Stomach (tissue), 8 donors: ENCODE measurements at regions not wholly inside any gene's neighbourhood (a gene's known extent, or its start where the extent isn't known, plus 50 kb on each side); places are given as distances from the start of the nearest gene placed in this dataset.

Experiments
- DNase-seq, 2 donors: peaks; one replicate each; pipeline versions ENCODE4 v3.0.0 to v3.0.0-alpha.2; 2013 to 2019
- H3K27ac ChIP-seq, 5 donors: fragments of 200-600 bp in 4 of 5; sonication (generic) in 4 of 5; one replicate each; pipeline ENCODE4 v1.5.1; 2013 to 2019; ENCODE audit warnings: mild to moderate bottlenecking in 1 of 5, moderate library complexity in 1 of 5
- H3K27me3 ChIP-seq, 3 donors: fragments of 200-600 bp; sonication (generic); one replicate each; pipeline ENCODE4 v1.5.1; 2017 to 2019; ENCODE audit warnings: mixed run types in 1 of 3
- H3K36me3 ChIP-seq, 4 donors: fragments of 200-600 bp; sonication (generic); 1 replicate in 3 of 4; 2 replicates in 1 of 4; pipeline ENCODE4 v1.5.1; 2016 to 2019
- H3K4me1 ChIP-seq, 4 donors: fragments of 200-600 bp; sonication (generic); one replicate each; pipeline ENCODE4 v1.5.1; 2016 to 2019
- H3K4me3 ChIP-seq, 4 donors: fragments of 200-600 bp; sonication (generic) in 3 of 4; one replicate each; pipeline ENCODE4 v1.5.1; 2016 to 2019; ENCODE audit warnings: mild to moderate bottlenecking in 1 of 4
- H3K9me3 ChIP-seq, 4 donors: fragments of 200-600 bp; sonication (generic); one replicate each; pipeline ENCODE4 v1.5.1; 2016 to 2019
- EP300 ChIP-seq: sonication (generic); formaldehyde crosslinking; IDR thresholded peaks from one replicate; pipeline ENCODE4 v1.6.1; 2017; ENCODE audit warnings: antibody characterized with exemption
- POLR2A ChIP-seq, 4 donors: fragments of 450-650 bp; IDR thresholded peaks; one replicate each; pipeline ENCODE4 v1.6.1; 2016; ENCODE audit warnings: antibody characterized with exemption in 4 of 4, control low read depth in 2 of 4, mild to moderate bottlenecking in 1 of 4, moderate library complexity in 1 of 4
- POLR2AphosphoS5 ChIP-seq, 3 donors: sonication (generic); formaldehyde crosslinking; IDR thresholded peaks; one replicate each; pipeline ENCODE4 v1.6.1; 2016; ENCODE audit warnings: antibody characterized with exemption in 3 of 3
- WGBS, 5 donors: extraction: QIAGEN DNeasy Blood & Tissue Kit in 3 of 5; methylation state at CpG; one replicate each; pipeline versions ENCODE4 v1.1.5 to v1.1.7; 2013 to 2018; 5-methylcytosine and 5-hydroxymethylcytosine counted together
- intact Hi-C: fragments of 100-400 bp; cut with DNase I; formaldehyde crosslinking; loops from one replicate; pipeline ENCODE4 v1.15.1; 2023; ENCODE audit warnings: low total_unique reads
- TF ChIP-seq, protein P1 (sequence below), 7 experiments: fragments of 450-650 bp in 4 of 7; fragments of 200-600 bp in 3 of 7; sonication (generic) in 3 of 7; IDR thresholded peaks; one replicate each; pipeline ENCODE4 v1.5.1; 2016 to 2019; ENCODE audit warnings: antibody characterized with exemption in 7 of 7, control low read depth in 2 of 7, mild to moderate bottlenecking in 1 of 7
- donor health status: healthy with polysubstance abuse.
- donor health status: Bipolar disorder and iron deficiency.
- donor health status: healthy.

DNA sequence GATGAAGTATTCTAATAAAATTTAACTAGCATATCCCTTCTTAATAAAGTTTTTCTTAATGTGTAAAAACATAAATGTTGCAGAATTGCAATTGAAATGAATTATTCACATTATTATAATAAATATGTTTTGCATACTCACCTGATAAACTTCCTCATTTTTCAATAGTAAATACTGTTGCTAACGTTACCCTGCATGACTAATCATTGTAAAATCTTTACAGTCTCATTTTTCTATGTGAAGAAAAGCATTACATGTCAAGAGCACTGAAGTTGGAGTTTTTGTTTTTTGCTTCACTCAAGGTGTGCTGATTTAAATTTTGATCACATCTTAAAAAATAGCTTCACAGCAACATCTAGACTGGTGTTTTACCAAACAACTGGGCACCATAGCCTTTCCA is 157.2 kb upstream of the CDH18 start:
- no peak overlapping the region for H3K27ac ChIP-seq
- no peak overlapping the region for H3K4me3 ChIP-seq
- no peak for DNase-seq
- no peaks in the 10 kb centered on the region for H3K27me3 ChIP-seq
- 28 to 48% (median 38%) methylated on average over 1 of the region's 1 CpG for WGBS, 5 donors
- H3K9me3 ChIP-seq, result no peaks in the 10 kb centered on the region
- H3K36me3 ChIP-seq, result no peaks in the 10 kb centered on the region
- TF ChIP-seq POLR2AphosphoS5 (IDR thresholded peaks at IDR 0.05) (no peak), EP300 (no peak), POLR2A (IDR thresholded peaks at IDR 0.05) (no peak)
- TF ChIP-seq, protein P1, sequence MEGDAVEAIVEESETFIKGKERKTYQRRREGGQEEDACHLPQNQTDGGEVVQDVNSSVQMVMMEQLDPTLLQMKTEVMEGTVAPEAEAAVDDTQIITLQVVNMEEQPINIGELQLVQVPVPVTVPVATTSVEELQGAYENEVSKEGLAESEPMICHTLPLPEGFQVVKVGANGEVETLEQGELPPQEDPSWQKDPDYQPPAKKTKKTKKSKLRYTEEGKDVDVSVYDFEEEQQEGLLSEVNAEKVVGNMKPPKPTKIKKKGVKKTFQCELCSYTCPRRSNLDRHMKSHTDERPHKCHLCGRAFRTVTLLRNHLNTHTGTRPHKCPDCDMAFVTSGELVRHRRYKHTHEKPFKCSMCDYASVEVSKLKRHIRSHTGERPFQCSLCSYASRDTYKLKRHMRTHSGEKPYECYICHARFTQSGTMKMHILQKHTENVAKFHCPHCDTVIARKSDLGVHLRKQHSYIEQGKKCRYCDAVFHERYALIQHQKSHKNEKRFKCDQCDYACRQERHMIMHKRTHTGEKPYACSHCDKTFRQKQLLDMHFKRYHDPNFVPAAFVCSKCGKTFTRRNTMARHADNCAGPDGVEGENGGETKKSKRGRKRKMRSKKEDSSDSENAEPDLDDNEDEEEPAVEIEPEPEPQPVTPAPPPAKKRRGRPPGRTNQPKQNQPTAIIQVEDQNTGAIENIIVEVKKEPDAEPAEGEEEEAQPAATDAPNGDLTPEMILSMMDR (IDR thresholded peaks at IDR 0.05), result no peak
- intact Hi-C loops, result no loop called here
- no peaks in the 10 kb centered on the region for H3K4me1 ChIP-seq

DNA sequence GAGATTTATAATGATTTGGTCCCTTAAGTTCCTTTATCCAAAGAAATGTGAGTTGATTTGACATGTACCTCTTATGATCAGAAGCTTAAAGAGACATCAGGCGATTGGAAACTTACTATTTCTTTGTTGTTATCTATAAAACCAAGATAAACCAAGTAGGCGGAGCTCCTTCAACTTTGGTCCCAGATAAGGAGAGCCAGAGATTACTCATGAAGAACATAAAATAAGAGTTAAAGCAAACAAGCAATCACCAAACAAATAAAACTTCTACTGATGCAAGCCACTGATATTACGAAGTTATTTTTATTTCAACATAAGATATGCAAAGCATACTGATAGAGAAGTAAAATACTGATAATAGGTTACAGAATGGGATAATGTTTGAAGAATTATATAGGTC is 141.5 kb upstream of the CDH18 start:
- TF ChIP-seq EP300 (no peak), POLR2A (IDR thresholded peaks at IDR 0.05) (no peak), POLR2AphosphoS5 (IDR thresholded peaks at IDR 0.05) (no peak)
- TF ChIP-seq, protein P1 (IDR thresholded peaks at IDR 0.05), result no peak
- intact Hi-C loops, result no loop called here
- no peaks in the 10 kb centered on the region for H3K36me3 ChIP-seq
- no peaks in the 10 kb centered on the region for H3K4me1 ChIP-seq
- WGBS, 5 donors, result 29 to 49% (median 33%) methylated on average over 3 of the region's 3 CpGs
- DNase-seq, result peak in 1 of 2 donors; percentile 2
- no peak overlapping the region for H3K27ac ChIP-seq
- no peak overlapping the region for H3K4me3 ChIP-seq
- H3K27me3 ChIP-seq, result no peaks in the 10 kb centered on the region
- H3K9me3 ChIP-seq, result no peaks in the 10 kb centered on the region

DNA sequence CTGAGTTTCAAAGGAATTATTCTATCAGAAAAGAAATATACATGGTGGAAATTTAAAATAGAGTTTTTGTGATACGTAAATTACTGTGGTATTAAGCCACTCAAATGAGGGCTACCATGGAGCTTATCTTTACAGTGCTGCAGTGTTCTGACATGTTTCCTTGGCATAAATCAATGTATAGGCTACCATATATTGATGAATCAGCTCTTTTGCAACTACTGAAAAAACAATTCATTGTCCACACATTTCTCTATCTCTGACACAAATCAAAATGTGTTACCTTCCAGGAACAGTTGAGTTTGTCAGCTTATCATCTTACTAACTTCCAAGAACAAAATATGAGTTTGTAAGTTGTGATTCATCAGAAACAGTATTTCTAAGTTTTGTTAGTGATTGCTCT is 140.3 kb upstream of the CDH18 start:
- TF ChIP-seq POLR2AphosphoS5 (IDR thresholded peaks at IDR 0.05), result no peak
- TF ChIP-seq, protein P1 (IDR thresholded peaks at IDR 0.05), result no peak
- no peak for TF ChIP-seq EP300
- no peak for TF ChIP-seq POLR2A (IDR thresholded peaks at IDR 0.05)

DNA sequence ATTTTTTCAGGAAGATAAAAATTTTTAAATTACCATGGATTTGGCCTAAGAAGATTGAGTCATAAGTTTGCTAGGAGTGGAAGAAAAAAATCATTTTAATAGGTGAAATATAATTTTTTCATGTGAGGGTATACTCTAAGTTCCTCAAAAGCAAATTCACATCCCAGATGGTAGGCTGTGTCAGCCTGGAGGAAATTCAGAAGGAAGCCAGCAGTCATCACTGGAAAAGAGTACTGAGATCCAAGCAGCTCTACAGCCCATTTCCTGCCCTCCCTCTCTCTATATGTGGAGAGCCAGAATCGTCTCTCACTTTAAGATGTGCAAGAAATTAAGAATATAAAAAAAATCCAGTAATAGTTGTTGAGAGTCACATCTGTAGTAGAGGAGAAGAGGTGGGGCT is 126.5 kb upstream of the CDH18 start:
- intact Hi-C loops, result no loop called here
- H3K4me1 ChIP-seq, result no peaks in the 10 kb centered on the region
- H3K27ac ChIP-seq, result no peak overlapping the region
- 52 to 72% (median 64%) methylated on average over 1 of the region's 1 CpG for WGBS, 5 donors
- H3K27me3 ChIP-seq, result no peaks in the 10 kb centered on the region
- no peak for DNase-seq
- no peaks in the 10 kb centered on the region for H3K9me3 ChIP-seq
- TF ChIP-seq EP300 (no peak), POLR2A (IDR thresholded peaks at IDR 0.05) (no peak), POLR2AphosphoS5 (IDR thresholded peaks at IDR 0.05) (no peak)
- TF ChIP-seq, protein P1 (IDR thresholded peaks at IDR 0.05), result no peak
- no peaks in the 10 kb centered on the region for H3K36me3 ChIP-seq
- H3K4me3 ChIP-seq, result no peak overlapping the region

More for the DNA sequence above, 140.3 kb upstream of the CDH18 start:
- Histone ChIP-seq H3K27ac (no peak overlapping the region), H3K4me1 (no peaks in the 10 kb centered on the region), H3K9me3 (no peaks in the 10 kb centered on the region), H3K4me3 (no peak overlapping the region), H3K27me3 (no peaks in the 10 kb centered on the region), H3K36me3 (no peaks in the 10 kb centered on the region)
- WGBS, 5 donors, result 91 to 100% (median 94%) methylated on average over 1 of the region's 1 CpG
- intact Hi-C loops, result no loop called here
- DNase-seq, result no peak
